A673 (cell line): ENCODE measurements at regions not wholly inside any gene's neighbourhood (a gene's known extent, or its start where the extent isn't known, plus 50 kb on each side); places are given as distances from the start of the nearest gene placed in this dataset.

Experiments
- EZH2 ChIP-seq: fragments of 200-600 bp; sonication (generic); IDR thresholded peaks from 2 replicates; pipeline ENCODE4 v1.6.1; 2017; ENCODE audit warnings: borderline replicate concordance, low read depth, mild to moderate bottlenecking, mixed read lengths, antibody characterized with exemption, low read length; ENCODE audit not compliant: poor library complexity, severe bottlenecking
- TF ChIP-seq, protein P1 (sequence below): fragments of 300-800, 200-600 bp; sonication (generic); conservative IDR thresholded peaks from 2 replicates; pipeline ENCODE4 v1.5.1; 2017; ENCODE audit warnings: low read depth, mild to moderate bottlenecking, antibody characterized with exemption, low read length, moderate library complexity, mixed read lengths

DNA sequence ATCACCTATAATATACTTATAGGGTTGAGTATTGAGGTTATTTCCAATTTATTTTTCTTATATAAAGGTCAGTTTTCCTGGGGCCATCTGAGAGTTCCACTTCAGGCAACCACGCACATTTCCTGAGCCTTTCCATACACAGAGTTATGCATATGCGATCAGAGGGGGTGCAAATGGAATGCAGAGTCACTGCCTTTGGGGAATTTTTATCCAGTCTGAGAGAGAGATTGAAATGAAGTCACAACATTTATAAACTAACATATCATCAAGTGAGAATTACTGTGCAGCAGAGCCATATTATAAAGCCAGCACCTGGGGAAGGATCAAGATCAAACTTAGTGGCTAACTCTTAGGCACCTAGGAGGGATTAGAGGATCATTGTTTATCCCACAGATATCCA is 299.9 kb upstream of the PLXNA2 start:
- TF ChIP-seq, protein P1, sequence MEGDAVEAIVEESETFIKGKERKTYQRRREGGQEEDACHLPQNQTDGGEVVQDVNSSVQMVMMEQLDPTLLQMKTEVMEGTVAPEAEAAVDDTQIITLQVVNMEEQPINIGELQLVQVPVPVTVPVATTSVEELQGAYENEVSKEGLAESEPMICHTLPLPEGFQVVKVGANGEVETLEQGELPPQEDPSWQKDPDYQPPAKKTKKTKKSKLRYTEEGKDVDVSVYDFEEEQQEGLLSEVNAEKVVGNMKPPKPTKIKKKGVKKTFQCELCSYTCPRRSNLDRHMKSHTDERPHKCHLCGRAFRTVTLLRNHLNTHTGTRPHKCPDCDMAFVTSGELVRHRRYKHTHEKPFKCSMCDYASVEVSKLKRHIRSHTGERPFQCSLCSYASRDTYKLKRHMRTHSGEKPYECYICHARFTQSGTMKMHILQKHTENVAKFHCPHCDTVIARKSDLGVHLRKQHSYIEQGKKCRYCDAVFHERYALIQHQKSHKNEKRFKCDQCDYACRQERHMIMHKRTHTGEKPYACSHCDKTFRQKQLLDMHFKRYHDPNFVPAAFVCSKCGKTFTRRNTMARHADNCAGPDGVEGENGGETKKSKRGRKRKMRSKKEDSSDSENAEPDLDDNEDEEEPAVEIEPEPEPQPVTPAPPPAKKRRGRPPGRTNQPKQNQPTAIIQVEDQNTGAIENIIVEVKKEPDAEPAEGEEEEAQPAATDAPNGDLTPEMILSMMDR, result no peak
- TF ChIP-seq EZH2, result no peak
